A673 (cell line): ENCODE measurements at regions not wholly inside any gene's neighbourhood (a gene's known extent, or its start where the extent isn't known, plus 50 kb on each side); places are given as distances from the start of the nearest gene placed in this dataset.
"Not testable (repeated sequence)": the region's sequence is repeated elsewhere in the genome, so short reads cannot be mapped to it uniquely, and the experiment has no call there.

Source experiments
- BruUV-seq: library from RNA; stranded (reverse); fragments of 400-500 nt; replicated peaks from 2 replicates; lab custom pipeline; 2021; lab: Mats Ljungman, UMichigan
- CTCF ChIA-PET: fragments of 300-600 bp; sonication (Branson Sonifier 250); formaldehyde crosslinking; loops from one replicate; lab custom pipeline; 2022; ENCODE audit warnings: antibody characterized with exemption; lab: Charles Lee
- POLR2A ChIA-PET: fragments of 300-600 bp; sonication (Branson Sonifier 250); formaldehyde crosslinking; loops from one replicate; lab custom pipeline; 2022; ENCODE audit warnings: antibody characterized with exemption; ENCODE audit not compliant: low non-redundant PET; lab: Charles Lee
- DNase-seq: peaks from one replicate; pipeline ENCODE4 v3.0.0-alpha.2; 2015; ENCODE audit warnings: low spot score
- H3K27ac ChIP-seq: fragments of 200-600 bp; sonication (generic); 2 replicates; pipeline ENCODE4 v1.5.1; 2016; ENCODE audit warnings: mixed run types, low read depth, mild to moderate bottlenecking, mixed read lengths, antibody characterized with exemption, low read length; ENCODE audit not compliant: poor library complexity, severe bottlenecking
- H3K27me3 ChIP-seq: fragments of 200-600 bp; sonication (generic); replicated peaks from 2 replicates; pipeline ENCODE4 v1.6.1; 2017; ENCODE audit warnings: mixed run types, low read depth, mild to moderate bottlenecking, mixed read lengths, antibody characterized with exemption, low read length; ENCODE audit not compliant: insufficient read depth, poor library complexity
- H3K36me3 ChIP-seq: fragments of 200-600 bp; sonication (generic); 2 replicates; pipeline ENCODE4 v1.6.1; 2016; ENCODE audit warnings: mixed run types, mild to moderate bottlenecking, mixed read lengths, antibody characterized with exemption, low read length; ENCODE audit not compliant: insufficient read depth, poor library complexity, severe bottlenecking
- H3K4me1 ChIP-seq: fragments of 200-600 bp; sonication (generic); 2 replicates; pipeline ENCODE4 v1.6.1; 2017; ENCODE audit warnings: mixed run types, mild to moderate bottlenecking, mixed read lengths, antibody characterized with exemption, low read length; ENCODE audit not compliant: insufficient read depth, poor library complexity, severe bottlenecking
- H3K4me3 ChIP-seq: fragments of 200-600 bp; sonication (generic); 2 replicates; pipeline ENCODE4 v1.5.1; 2016; ENCODE audit warnings: low read depth, mixed run types, mild to moderate bottlenecking, mixed read lengths, low read length; ENCODE audit not compliant: poor library complexity, severe bottlenecking
- H3K9me3 ChIP-seq: fragments of 200-600 bp; sonication (generic); 2 replicates; pipeline ENCODE4 v1.6.1; 2016; ENCODE audit warnings: mixed run types, low read depth, mild to moderate bottlenecking, mixed read lengths, antibody characterized with exemption, low read length; ENCODE audit not compliant: poor library complexity, severe bottlenecking
- EZH2 ChIP-seq: fragments of 200-600 bp; sonication (generic); IDR thresholded peaks from 2 replicates; pipeline ENCODE4 v1.6.1; 2017; ENCODE audit warnings: borderline replicate concordance, low read depth, mild to moderate bottlenecking, mixed read lengths, antibody characterized with exemption, low read length; ENCODE audit not compliant: poor library complexity, severe bottlenecking
- intact Hi-C: fragments of 100-400 bp; cut with micrococcal nuclease; formaldehyde crosslinking; loops from one replicate; pipeline ENCODE4 v1.10.0; 2022; ENCODE audit not compliant: unreplicated experiment
- TF ChIP-seq, protein P1 (sequence below): fragments of 300-800, 200-600 bp; sonication (generic); conservative IDR thresholded peaks from 2 replicates; pipeline ENCODE4 v1.5.1; 2017; ENCODE audit warnings: low read depth, mild to moderate bottlenecking, antibody characterized with exemption, low read length, moderate library complexity, mixed read lengths

DNA sequence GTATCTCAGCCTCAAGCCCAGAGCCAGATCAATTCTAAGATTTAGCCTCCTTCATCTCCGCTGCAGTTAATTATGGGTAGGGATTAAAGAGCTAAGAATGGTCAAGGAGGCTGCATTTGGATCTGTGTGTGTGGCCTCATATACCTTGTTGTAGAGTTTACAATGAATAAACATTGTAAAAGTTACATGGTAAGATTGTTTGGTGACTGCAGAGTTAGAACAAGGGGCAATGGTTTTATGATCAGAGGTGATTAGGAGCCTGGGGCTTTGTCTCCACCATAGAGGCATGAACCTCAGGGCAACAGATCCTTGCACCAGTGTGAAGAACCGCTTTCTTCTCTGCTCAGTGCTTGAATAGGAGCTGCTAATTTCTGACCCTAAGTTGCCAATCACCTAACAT, 77.0 kb upstream of the MARK1 start:
- H3K4me3 ChIP-seq: no peak overlapping the region
- ChIA-PET POLR2A (no interaction called here), CTCF (no interaction called here)
- TF ChIP-seq EZH2: no peak
- TF ChIP-seq, protein P1, sequence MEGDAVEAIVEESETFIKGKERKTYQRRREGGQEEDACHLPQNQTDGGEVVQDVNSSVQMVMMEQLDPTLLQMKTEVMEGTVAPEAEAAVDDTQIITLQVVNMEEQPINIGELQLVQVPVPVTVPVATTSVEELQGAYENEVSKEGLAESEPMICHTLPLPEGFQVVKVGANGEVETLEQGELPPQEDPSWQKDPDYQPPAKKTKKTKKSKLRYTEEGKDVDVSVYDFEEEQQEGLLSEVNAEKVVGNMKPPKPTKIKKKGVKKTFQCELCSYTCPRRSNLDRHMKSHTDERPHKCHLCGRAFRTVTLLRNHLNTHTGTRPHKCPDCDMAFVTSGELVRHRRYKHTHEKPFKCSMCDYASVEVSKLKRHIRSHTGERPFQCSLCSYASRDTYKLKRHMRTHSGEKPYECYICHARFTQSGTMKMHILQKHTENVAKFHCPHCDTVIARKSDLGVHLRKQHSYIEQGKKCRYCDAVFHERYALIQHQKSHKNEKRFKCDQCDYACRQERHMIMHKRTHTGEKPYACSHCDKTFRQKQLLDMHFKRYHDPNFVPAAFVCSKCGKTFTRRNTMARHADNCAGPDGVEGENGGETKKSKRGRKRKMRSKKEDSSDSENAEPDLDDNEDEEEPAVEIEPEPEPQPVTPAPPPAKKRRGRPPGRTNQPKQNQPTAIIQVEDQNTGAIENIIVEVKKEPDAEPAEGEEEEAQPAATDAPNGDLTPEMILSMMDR: no peak
- no peak overlapping the region for H3K27ac ChIP-seq
- H3K27me3 ChIP-seq: peaks cover 63% of the 10 kb centered on the region
- H3K9me3 ChIP-seq: no peaks in the 10 kb centered on the region
- DNase-seq: no peak
- no peaks in the 10 kb centered on the region for H3K36me3 ChIP-seq
- intact Hi-C loops: no loop called here
- no TSS peak for BruUV-seq
- no peaks in the 10 kb centered on the region for H3K4me1 ChIP-seq

DNA sequence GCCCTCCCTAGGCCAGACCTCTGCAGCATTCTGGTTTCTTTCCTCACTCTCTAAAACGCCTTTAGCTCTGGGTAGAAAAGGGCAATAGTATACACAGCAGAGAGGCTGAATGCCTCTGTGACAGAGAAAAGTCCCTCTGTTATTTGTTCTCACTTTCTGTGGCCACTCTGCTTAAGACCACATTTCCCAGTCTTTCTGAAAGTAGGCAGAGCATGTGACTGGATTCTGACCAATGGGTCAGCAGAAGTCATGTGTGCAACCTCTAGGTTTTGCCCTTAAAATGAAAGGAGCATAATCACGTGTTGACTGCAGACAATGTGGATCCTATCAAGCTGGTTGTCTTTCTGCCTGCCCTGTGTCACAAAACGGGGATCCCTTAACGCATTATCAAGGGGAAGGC, 79.7 kb upstream of the MARK1 start:
- no peaks in the 10 kb centered on the region for H3K36me3 ChIP-seq
- no peak for TF ChIP-seq EZH2
- TF ChIP-seq, protein P1: no peak
- no TSS peak for BruUV-seq
- CTCF ChIA-PET: no interaction called here
- no peaks in the 10 kb centered on the region for H3K4me1 ChIP-seq
- DNase-seq: no peak
- no peak overlapping the region for H3K27ac ChIP-seq
- POLR2A ChIA-PET: no interaction called here
- no peak overlapping the region for H3K4me3 ChIP-seq
- intact Hi-C loops: no loop called here
- H3K9me3 ChIP-seq: no peaks in the 10 kb centered on the region
- H3K27me3 ChIP-seq: peaks cover 73% of the 10 kb centered on the region

DNA sequence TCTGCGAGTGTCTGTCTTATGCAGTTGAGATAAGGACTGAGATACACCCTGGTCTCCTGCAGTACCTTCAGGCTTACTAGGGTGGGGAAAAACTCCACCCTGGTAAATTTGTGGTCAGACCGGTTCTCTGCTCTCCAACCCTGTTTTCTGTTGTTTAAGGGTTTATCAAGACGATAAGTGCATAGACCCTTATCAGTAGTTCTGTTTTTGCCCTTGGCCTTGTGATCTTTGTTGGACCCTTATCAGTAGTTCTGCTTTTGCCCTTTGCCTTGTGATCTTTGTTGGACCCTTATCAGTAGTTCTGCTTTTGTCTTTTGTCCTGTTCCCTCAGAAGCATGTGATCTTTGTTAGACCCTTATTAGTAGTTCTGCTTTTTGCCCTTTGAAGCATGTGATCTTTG, 83.3 kb upstream of the MARK1 start:
- DNase-seq, BruUV-seq, H3K36me3 ChIP-seq, intact Hi-C loops, POLR2A ChIA-PET, H3K4me3 ChIP-seq, CTCF ChIA-PET, H3K27ac ChIP-seq, H3K4me1 ChIP-seq, H3K9me3 ChIP-seq: not testable (repeated sequence)
- peaks cover 41% of the 10 kb centered on the region for H3K27me3 ChIP-seq

DNA sequence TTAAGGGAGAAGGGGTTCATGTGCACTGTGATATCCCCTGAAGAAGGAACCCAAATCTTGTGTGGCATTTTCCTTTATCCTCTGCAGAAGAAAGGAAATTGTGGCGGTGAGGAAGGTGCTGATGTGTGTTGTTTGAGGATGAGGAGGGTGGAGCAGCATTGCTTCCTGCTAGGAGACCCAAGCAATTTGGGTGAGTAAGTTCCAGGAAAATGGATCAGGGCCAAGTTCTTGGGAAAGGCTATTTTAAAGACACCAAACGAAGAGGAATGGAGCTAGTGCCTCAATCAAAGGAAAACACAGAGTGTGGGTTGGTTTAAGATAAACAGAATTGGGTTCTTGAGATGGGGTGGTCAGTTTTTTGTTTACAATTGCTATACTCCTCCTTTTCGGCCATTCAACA, 86.7 kb upstream of the MARK1 start:
- no peak overlapping the region for H3K27ac ChIP-seq
- H3K4me1 ChIP-seq: no peaks in the 10 kb centered on the region
- CTCF ChIA-PET: no interaction called here
- H3K27me3 ChIP-seq: peaks cover 13% of the 10 kb centered on the region
- no peak overlapping the region for H3K4me3 ChIP-seq
- H3K36me3 ChIP-seq: no peaks in the 10 kb centered on the region
- POLR2A ChIA-PET: no interaction called here
- intact Hi-C loops: no loop called here
- no TSS peak for BruUV-seq
- H3K9me3 ChIP-seq: no peaks in the 10 kb centered on the region
- DNase-seq: no peak
- TF ChIP-seq, protein P1: no peak
- TF ChIP-seq EZH2: no peak
